HG03521 (cell line): ENCODE measurements at regions not wholly inside any gene's neighbourhood (a gene's known extent, or its start where the extent isn't known, plus 50 kb on each side); places are given as distances from the start of the nearest gene placed in this dataset.

ENCODE experiments used
- ATAC-seq: cut with Tn5 transposase; IDR thresholded peaks from one replicate; pipeline ENCODE4 v1.9.1; 2021; ENCODE audit warnings: mild to moderate bottlenecking, moderate library complexity; ENCODE audit not compliant: unreplicated experiment

GRCh38 chr10:121217331-121217730 is 366.2 kb downstream of the WDR11 start:
- ATAC-seq, result no peak

- ATAC-seq, result no peak
Measured at GRCh38 chr10:121221072-121221471, 369.9 kb downstream of the WDR11 start.

- no peak for ATAC-seq
Measured at GRCh38 chr10:121221991-121222390, 370.8 kb downstream of the WDR11 start.

- ATAC-seq, result no peak
Measured at GRCh38 chr10:121222842-121223241, 371.7 kb downstream of the WDR11 start.

GRCh38 chr10:121231079-121231478 is 367.2 kb downstream of the FGFR2 start:
- ATAC-seq, result no peak

GRCh38 chr10:121232494-121232893 is 365.8 kb downstream of the FGFR2 start:
- no peak for ATAC-seq

GRCh38 chr10:121235692-121236091 is 362.6 kb downstream of the FGFR2 start:
- ATAC-seq, result no peak

- ATAC-seq, result no peak
Measured at GRCh38 chr10:121236621-121237020, 361.6 kb downstream of the FGFR2 start.

- no peak for ATAC-seq
Measured at GRCh38 chr10:121237718-121238117, 360.5 kb downstream of the FGFR2 start.

- ATAC-seq, result no peak
Measured at GRCh38 chr10:121240011-121240410, 358.2 kb downstream of the FGFR2 start.

GRCh38 chr10:121240556-121240955 is 357.7 kb downstream of the FGFR2 start:
- no peak for ATAC-seq

GRCh38 chr10:121241337-121241736 is 356.9 kb downstream of the FGFR2 start:
- no peak for ATAC-seq

GRCh38 chr10:121242741-121243608 is 355.3 kb downstream of the FGFR2 start:
- ATAC-seq, result no peak

GRCh38 chr10:121243609-121244241 is 354.5 kb downstream of the FGFR2 start:
- no peak for ATAC-seq

- ATAC-seq, result no peak
Measured at GRCh38 chr10:121244818-121245217, 353.4 kb downstream of the FGFR2 start.

- no peak for ATAC-seq
Measured at GRCh38 chr10:121245754-121246153, 352.5 kb downstream of the FGFR2 start.

GRCh38 chr10:121248266-121248665 is 350.0 kb downstream of the FGFR2 start:
- ATAC-seq, result no peak

GRCh38 chr10:121250995-121251764 is 347.1 kb downstream of the FGFR2 start:
- no peak for ATAC-seq

GRCh38 chr10:121252756-121253155 is 345.5 kb downstream of the FGFR2 start:
- ATAC-seq, result no peak

- ATAC-seq, result no peak
Measured at GRCh38 chr10:121260377-121260776, 337.9 kb downstream of the FGFR2 start.

- ATAC-seq, result no peak
Measured at GRCh38 chr10:121261665-121262064, 336.6 kb downstream of the FGFR2 start.
